NCI-H226 (cell line): ENCODE measurements at regions not wholly inside any gene's neighbourhood (a gene's known extent, or its start where the extent isn't known, plus 50 kb on each side); places are given as distances from the start of the nearest gene placed in this dataset.
"Not testable (repeated sequence)": the region's sequence is repeated elsewhere in the genome, so short reads cannot be mapped to it uniquely, and the experiment has no call there.

ENCODE experiments used
- DNase-seq: peaks from one replicate; pipeline ENCODE4 v3.0.0-alpha.2; 2015

- DNase-seq, result no peak
Measured at GRCh38 chr7:51995596-51996179, 679.1 kb upstream of the COBL start.

GRCh38 chr7:51982653-51983052 is 666.0 kb upstream of the COBL start:
- no peak for DNase-seq

DNA sequence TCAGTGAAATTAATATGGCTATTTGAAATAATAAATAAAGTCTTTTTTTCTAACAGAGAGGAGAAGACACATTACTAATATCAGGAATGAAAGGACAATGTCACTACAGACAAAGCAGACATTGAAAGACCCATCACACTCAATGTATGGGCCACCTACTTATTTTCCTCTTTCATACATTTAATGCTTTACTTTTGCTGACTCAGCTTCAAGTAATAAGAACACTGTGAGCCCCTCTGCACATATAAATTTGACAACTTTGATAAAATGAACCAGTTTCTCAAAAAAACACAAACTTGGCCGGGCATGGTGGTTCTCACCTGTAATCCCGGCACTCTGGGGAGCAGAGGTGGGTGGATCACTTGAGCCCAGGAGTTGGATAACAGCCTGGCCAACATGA is 664.2 kb upstream of the COBL start:
- DNase-seq, result no peak

GRCh38 chr7:51980313-51980712 is 663.7 kb upstream of the COBL start:
- DNase-seq, result no peak

- no peak for DNase-seq
Measured at GRCh38 chr7:51977913-51978312, 661.3 kb upstream of the COBL start.

- no peak for DNase-seq
Measured at GRCh38 chr7:51973939-51974338, 657.3 kb upstream of the COBL start.

- DNase-seq, result no peak
Measured at GRCh38 chr7:51973071-51973470, 656.5 kb upstream of the COBL start.

- no peak for DNase-seq
Measured at GRCh38 chr7:51970961-51971665, 654.5 kb upstream of the COBL start.

DNA sequence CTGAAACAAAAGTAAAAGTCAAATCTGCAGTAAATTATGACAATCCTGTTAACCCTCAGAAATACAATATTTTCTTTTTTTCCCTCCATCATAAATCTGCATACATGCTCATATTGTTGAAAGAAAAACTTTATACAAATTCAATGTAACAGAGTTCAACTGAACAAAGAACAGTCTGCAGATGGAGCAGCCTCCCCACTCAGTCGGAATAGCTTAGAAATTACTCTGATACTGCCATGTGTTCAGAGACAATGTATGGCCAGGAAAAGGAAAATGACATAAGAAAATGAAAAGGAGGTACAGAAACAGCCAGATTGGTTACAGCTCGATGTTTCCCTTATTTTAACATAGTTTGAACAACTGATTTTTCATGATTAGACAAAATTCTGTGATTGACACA is 651.9 kb upstream of the COBL start:
- DNase-seq, result no peak

DNA sequence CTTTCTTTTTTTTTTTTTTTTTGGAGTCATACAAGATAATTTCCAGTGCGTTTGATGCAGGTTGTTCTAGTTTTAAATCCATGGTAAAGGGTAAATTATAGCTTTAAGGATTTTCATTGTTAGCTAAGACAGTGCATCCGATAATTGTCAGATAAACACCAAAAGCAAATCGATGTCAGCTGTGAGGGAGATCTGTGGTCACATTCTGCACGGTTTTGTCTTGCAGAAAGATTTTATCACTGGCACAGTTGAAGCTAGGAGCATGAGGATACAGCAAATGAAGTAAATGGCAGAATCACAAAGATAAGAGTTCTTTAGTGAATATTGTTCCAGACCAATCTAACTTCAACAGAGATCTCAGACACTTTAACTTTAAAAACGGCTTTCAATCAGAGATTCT is 648.8 kb upstream of the COBL start:
- no peak for DNase-seq

DNA sequence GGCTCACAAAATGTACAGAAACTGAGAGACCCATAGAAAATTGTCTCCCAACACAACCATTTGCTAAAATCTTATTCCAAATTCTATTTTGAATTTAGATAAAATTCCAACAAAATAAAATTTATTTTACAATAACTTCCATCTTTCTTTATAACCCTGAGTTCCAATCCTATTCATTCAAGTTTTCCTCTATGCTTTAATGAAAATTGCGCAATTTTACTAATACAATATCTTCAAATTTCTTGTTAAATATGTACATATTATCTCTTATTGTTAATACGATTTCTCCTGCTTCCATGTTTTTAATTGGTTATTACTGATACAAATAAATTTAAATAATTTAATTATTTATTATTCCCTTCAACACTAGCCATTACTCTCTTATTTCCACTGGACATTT is 645.2 kb upstream of the COBL start:
- no peak for DNase-seq

- no peak for DNase-seq
Measured at GRCh38 chr7:51950813-51951212, 634.2 kb upstream of the COBL start.

- no peak for DNase-seq
Measured at GRCh38 chr7:51949726-51950644, 633.4 kb upstream of the COBL start.

DNA sequence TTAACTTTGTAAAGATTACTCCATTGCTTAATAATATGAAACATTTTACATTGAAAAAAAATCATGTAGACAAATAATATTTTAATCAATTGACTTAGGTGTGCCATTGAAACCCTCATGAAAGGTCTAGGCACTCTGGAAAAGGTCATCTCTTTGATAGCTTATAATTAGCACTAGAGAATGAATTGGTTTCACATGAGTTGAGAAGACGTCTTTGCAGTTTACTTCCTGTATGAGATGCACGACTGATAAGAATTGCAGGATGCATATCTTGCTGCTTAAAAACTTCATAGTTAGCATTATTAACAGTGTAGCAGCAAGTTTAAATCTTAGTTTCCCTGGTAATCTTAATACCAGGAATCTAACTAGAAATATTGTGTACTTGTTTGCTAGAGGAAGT is 614.2 kb upstream of the COBL start:
- DNase-seq, result no peak

DNA sequence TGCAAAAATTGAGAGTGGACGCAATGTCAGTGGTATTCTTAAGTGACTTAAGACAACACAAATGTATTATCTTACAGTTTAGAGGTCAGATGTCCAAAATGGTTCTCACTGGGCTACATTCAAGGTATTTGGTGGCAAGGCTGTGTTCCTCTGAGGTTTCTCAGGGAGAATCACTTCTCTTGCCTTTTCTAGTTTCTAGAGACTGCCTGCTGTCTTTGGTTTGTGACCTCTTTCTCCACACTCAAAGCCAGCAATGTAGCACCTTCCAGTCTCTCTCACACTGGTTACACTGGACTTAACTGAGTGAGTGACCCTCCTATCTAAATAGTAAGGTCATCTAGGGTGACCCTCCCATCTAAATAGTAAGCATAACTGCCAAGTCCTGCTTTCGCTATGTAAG is 613.2 kb upstream of the COBL start:
- no peak for DNase-seq

DNA sequence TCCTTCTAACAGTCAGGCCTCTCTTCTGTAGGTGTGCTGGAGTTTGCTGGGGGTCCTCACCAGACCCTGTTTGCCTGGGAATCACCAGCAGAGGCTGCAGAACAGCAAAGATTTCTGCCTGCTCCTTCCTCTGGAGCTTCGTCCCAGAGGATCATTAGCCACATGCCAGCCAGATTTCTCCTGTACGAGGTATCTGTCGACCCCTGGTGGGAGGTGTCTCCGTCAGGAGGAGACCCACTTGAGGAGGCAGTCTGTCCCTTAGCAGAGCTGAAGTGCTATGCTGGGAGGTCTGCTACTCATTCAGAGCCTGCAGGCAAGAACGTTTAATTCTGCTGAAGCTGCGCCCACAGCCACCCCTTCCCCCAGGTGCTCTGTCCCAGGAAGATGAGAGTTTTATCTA is 611.1 kb upstream of the COBL start:
- no peak for DNase-seq

- no peak for DNase-seq
Measured at GRCh38 chr7:51918581-51918980, 602.0 kb upstream of the COBL start.

- DNase-seq, result no peak
Measured at GRCh38 chr7:51901489-51901840, 584.9 kb upstream of the COBL start.

- not testable (repeated sequence) for DNase-seq
Measured at GRCh38 chr7:51900755-51901488, 584.3 kb upstream of the COBL start.

DNA sequence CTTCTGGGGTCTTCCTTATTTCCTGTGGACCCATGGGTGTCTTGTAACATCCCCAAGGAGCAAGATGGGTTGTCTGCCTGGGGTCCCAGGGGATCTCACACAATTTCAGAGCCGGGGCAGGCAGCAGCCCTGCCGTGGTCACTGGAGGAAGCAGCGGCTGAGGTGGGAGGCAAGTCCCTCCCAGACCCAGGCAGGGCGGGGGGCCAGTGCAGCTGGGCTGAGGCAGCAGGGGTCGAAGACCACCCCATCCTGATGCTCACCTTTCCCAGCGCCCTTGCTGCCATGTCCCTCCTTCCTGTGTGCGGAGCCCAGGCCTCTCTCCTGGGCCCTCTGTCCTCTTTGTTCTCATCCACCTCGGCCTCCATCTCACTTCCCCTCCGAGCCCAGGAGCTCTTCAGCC is 583.0 kb upstream of the COBL start:
- DNase-seq, result no peak

DNA sequence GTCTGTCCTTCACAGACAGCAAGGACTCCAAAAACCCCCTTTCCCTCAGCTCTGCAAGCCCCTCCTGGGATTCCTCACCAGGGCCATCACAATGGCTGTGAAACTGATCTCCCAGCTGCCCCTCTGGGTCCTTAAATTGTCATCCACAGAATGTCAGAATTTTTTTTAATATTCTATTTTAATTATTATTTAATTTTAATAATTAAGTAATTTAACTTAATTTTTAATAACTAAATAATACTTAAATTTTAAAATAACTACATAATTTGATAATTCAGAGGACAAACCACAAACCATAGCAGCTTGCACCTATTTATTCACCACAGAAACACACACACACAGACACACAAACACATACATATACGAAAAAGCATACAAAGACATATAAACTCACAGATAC is 565.8 kb upstream of the COBL start:
- DNase-seq, result no peak

GRCh38 chr7:51881309-51881708 is 564.7 kb upstream of the COBL start:
- DNase-seq, result no peak

GRCh38 chr7:51878865-51879264 is 562.3 kb upstream of the COBL start:
- no peak for DNase-seq
